ENCODE measurements at regions not wholly inside any gene's neighbourhood (a gene's known extent, or its start where the extent isn't known, plus 50 kb on each side); places are given as distances from the start of the nearest gene placed in this dataset.

DNA sequence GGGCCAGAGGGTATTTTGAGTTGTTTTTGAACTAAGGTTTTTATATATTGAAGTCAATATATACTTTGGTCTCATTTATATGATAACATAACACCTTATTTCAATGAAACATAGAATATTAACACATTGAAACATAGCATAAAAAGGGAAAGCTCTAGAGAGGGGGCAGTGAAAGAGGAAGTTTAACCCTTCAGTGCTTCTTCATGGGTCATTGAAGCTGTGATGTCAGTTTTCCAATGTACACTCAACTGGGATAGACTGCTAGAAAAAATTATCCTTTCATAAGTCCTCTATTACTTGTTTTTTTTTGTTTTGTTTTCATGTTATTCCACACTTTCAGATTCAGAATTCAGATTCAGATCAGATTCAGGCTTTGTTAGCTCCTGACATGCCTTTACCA lies 442.7 kb downstream of the EPHA5 start (continued):
- TF ChIP-seq E2F2 (CRISPR knock-in tag; IDR thresholded peaks at IDR 0.05; ENCODE audit: borderline replicate concordance), result no peak
- TF ChIP-seq, protein P1, sequence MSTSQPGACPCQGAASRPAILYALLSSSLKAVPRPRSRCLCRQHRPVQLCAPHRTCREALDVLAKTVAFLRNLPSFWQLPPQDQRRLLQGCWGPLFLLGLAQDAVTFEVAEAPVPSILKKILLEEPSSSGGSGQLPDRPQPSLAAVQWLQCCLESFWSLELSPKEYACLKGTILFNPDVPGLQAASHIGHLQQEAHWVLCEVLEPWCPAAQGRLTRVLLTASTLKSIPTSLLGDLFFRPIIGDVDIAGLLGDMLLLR (CRISPR knock-in tag; IDR thresholded peaks at IDR 0.05), result no peak
- no peak for TF ChIP-seq SMARCC2 (IDR thresholded peaks at IDR 0.05)
- TF ChIP-seq ATF7-NPFF (CRISPR knock-in tag; IDR thresholded peaks at IDR 0.05; ENCODE audit: low read depth), result no peak
- TF ChIP-seq REXO4 (CRISPR knock-in tag; IDR thresholded peaks at IDR 0.05; ENCODE audit: borderline replicate concordance), result no peak
- TF ChIP-seq NCOA1 (CRISPR knock-in tag; IDR thresholded peaks at IDR 0.05), result no peak
- no peak for TF ChIP-seq CENPX (CRISPR knock-in tag; IDR thresholded peaks at IDR 0.05)
- TF ChIP-seq ZNF530 (CRISPR knock-in tag; IDR thresholded peaks at IDR 0.05; ENCODE audit: low read depth), result no peak
- TF ChIP-seq ZNF232 (CRISPR knock-in tag; IDR thresholded peaks at IDR 0.05; ENCODE audit: borderline replicate concordance), result no peak
- TF ChIP-seq U2AF1 (optimal IDR thresholded peaks at IDR 0.05; ENCODE audit: low read depth, low read length), result no peak
- TF ChIP-seq ZNF572 (CRISPR knock-in tag; IDR thresholded peaks at IDR 0.05), result no peak
- TF ChIP-seq ZNF367 (CRISPR knock-in tag; IDR thresholded peaks at IDR 0.05; ENCODE audit: borderline replicate concordance), result no peak

- intact Hi-C loops (cut with micrococcal nuclease; ENCODE audit: unreplicated experiment) (no loop called here), in situ Hi-C loops (cut with HindIII; ENCODE audit: extremely low pct_ligation_motif_present, low pct_unique_long_range_greater_than_20kb) (no loop called here)
- no peak for TF ChIP-seq PPARG (CRISPR knock-in tag; conservative IDR thresholded peaks at IDR 0.05)
- TF ChIP-seq AHDC1 (CRISPR knock-in tag; IDR thresholded peaks at IDR 0.05; ENCODE audit: borderline replicate concordance), result no peak
- Histone ChIP-seq H4K20me1 (ENCODE audit: insufficient read depth, low read length) (no peaks in the 10 kb centered on the region), H3K4me1 (ENCODE audit: insufficient read depth, low read length) (no peaks in the 10 kb centered on the region), H3K4me3 (replicated peaks in 1 of 3; ENCODE audit: insufficient read depth in 1 of 3, low read depth in 2 of 3, low read length in 3 of 3) (no peak overlapping the region), H3K79me2 (ENCODE audit: insufficient read depth, low read length) (no peaks in the 10 kb centered on the region), H2AFZ (ENCODE audit: low read length) (no peak overlapping the region), H3K4me2 (ENCODE audit: low read depth, low read length) (no peak overlapping the region), H3K9me3 (ENCODE audit: low read length) (no peaks in the 10 kb centered on the region), H3K27ac (ENCODE audit: extremely low read length, insufficient read depth, low read length) (no peak overlapping the region), H3K27me3 (ENCODE audit: control insufficient read depth in 1 of 2, insufficient read depth in 2 of 2, low read length in 2 of 2) (no peaks in the 10 kb centered on the region; a peak in 1 of 5 replicates), H3K9ac (ENCODE audit: insufficient read depth, low read depth, low read length) (no peak overlapping the region), H3K36me3 (replicated peaks in 1 of 2; ENCODE audit: control insufficient read depth in 1 of 2, insufficient read depth in 2 of 2, low read length in 2 of 2) (no peaks in the 10 kb centered on the region)
- 3% methylated on average over 2 of the region's 2 CpGs for whole genome bisulfite sequencing (ENCODE audit: low lambda C conversion rate)
- POLR2A ChIA-PET, result no interaction called here
- DNase-seq (ENCODE audit: low spot score) (no peak), FAIRE-seq (no peak), ATAC-seq (no peak)
- CTCF ChIA-PET (ENCODE audit: low intra/inter-chr PET ratio, low total read pairs), result no interaction called here
- no TSS peak for BruUV-seq (replicated peaks)
Measured at GRCh38 chr4:65223601-65224000, 446.7 kb downstream of the EPHA5 start.

Data from HepG2 (cell line).